Stomach (tissue), 8 donors: ENCODE measurements at regions not wholly inside any gene's neighbourhood (a gene's known extent, or its start where the extent isn't known, plus 50 kb on each side); places are given as distances from the start of the nearest gene placed in this dataset.

ENCODE experiments used
- DNase-seq, 2 donors: peaks; one replicate each; pipeline versions ENCODE4 v3.0.0 to v3.0.0-alpha.2; 2013 to 2019
- H3K27ac ChIP-seq, 5 donors: fragments of 200-600 bp in 4 of 5; sonication (generic) in 4 of 5; one replicate each; pipeline ENCODE4 v1.5.1; 2013 to 2019; ENCODE audit warnings: mild to moderate bottlenecking in 1 of 5, moderate library complexity in 1 of 5
- H3K27me3 ChIP-seq, 3 donors: fragments of 200-600 bp; sonication (generic); one replicate each; pipeline ENCODE4 v1.5.1; 2017 to 2019; ENCODE audit warnings: mixed run types in 1 of 3
- H3K36me3 ChIP-seq, 4 donors: fragments of 200-600 bp; sonication (generic); 1 replicate in 3 of 4; 2 replicates in 1 of 4; pipeline ENCODE4 v1.5.1; 2016 to 2019
- H3K4me1 ChIP-seq, 4 donors: fragments of 200-600 bp; sonication (generic); one replicate each; pipeline ENCODE4 v1.5.1; 2016 to 2019
- H3K4me3 ChIP-seq, 4 donors: fragments of 200-600 bp; sonication (generic) in 3 of 4; one replicate each; pipeline ENCODE4 v1.5.1; 2016 to 2019; ENCODE audit warnings: mild to moderate bottlenecking in 1 of 4
- H3K9me3 ChIP-seq, 4 donors: fragments of 200-600 bp; sonication (generic); one replicate each; pipeline ENCODE4 v1.5.1; 2016 to 2019
- EP300 ChIP-seq: sonication (generic); formaldehyde crosslinking; IDR thresholded peaks from one replicate; pipeline ENCODE4 v1.6.1; 2017; ENCODE audit warnings: antibody characterized with exemption
- POLR2A ChIP-seq, 4 donors: fragments of 450-650 bp; IDR thresholded peaks; one replicate each; pipeline ENCODE4 v1.6.1; 2016; ENCODE audit warnings: antibody characterized with exemption in 4 of 4, control low read depth in 2 of 4, mild to moderate bottlenecking in 1 of 4, moderate library complexity in 1 of 4
- POLR2AphosphoS5 ChIP-seq, 3 donors: sonication (generic); formaldehyde crosslinking; IDR thresholded peaks; one replicate each; pipeline ENCODE4 v1.6.1; 2016; ENCODE audit warnings: antibody characterized with exemption in 3 of 3
- WGBS, 5 donors: extraction: QIAGEN DNeasy Blood & Tissue Kit in 3 of 5; methylation state at CpG; one replicate each; pipeline versions ENCODE4 v1.1.5 to v1.1.7; 2013 to 2018; 5-methylcytosine and 5-hydroxymethylcytosine counted together
- intact Hi-C: fragments of 100-400 bp; cut with DNase I; formaldehyde crosslinking; loops from one replicate; pipeline ENCODE4 v1.15.1; 2023; ENCODE audit warnings: low total_unique reads
- TF ChIP-seq, protein P1 (sequence below), 7 experiments: fragments of 450-650 bp in 4 of 7; fragments of 200-600 bp in 3 of 7; sonication (generic) in 3 of 7; IDR thresholded peaks; one replicate each; pipeline ENCODE4 v1.5.1; 2016 to 2019; ENCODE audit warnings: antibody characterized with exemption in 7 of 7, control low read depth in 2 of 7, mild to moderate bottlenecking in 1 of 7
- donor health status: healthy with polysubstance abuse.
- donor health status: Bipolar disorder and iron deficiency.
- donor health status: healthy.

DNA sequence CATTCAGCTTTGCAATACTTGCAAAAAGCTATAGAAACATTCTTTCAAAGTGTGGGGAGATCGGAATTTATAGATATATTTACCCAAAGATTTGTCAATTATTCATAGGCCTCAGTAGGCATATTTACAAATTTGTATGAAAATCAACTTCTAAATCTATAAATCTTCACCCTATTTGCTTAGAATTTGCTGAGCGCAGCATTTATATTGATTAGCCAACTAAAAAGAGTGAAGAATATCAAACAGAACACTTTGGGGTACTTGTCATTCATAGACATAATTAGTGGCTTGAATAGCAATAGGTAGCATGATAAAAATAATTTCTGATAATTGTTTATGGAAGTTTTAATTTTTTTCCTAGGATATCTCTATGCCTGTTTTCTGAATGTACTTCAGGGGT, 244.5 kb upstream of the SLC35B3 start:
- no peak overlapping the region for H3K27ac ChIP-seq
- 79 to 89% (median 85%) methylated on average over 2 of the region's 2 CpGs for WGBS, 5 donors
- no peak for DNase-seq
- H3K4me3 ChIP-seq = no peak overlapping the region
- TF ChIP-seq EP300 (no peak), POLR2AphosphoS5 (IDR thresholded peaks at IDR 0.05) (no peak), POLR2A (IDR thresholded peaks at IDR 0.05) (no peak)
- TF ChIP-seq, protein P1, sequence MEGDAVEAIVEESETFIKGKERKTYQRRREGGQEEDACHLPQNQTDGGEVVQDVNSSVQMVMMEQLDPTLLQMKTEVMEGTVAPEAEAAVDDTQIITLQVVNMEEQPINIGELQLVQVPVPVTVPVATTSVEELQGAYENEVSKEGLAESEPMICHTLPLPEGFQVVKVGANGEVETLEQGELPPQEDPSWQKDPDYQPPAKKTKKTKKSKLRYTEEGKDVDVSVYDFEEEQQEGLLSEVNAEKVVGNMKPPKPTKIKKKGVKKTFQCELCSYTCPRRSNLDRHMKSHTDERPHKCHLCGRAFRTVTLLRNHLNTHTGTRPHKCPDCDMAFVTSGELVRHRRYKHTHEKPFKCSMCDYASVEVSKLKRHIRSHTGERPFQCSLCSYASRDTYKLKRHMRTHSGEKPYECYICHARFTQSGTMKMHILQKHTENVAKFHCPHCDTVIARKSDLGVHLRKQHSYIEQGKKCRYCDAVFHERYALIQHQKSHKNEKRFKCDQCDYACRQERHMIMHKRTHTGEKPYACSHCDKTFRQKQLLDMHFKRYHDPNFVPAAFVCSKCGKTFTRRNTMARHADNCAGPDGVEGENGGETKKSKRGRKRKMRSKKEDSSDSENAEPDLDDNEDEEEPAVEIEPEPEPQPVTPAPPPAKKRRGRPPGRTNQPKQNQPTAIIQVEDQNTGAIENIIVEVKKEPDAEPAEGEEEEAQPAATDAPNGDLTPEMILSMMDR (IDR thresholded peaks at IDR 0.05) = no peak
- intact Hi-C loops = no loop called here
- no peaks in the 10 kb centered on the region for H3K27me3 ChIP-seq
- no peaks in the 10 kb centered on the region for H3K4me1 ChIP-seq
- H3K9me3 ChIP-seq = no peaks in the 10 kb centered on the region
- H3K36me3 ChIP-seq = no peaks in the 10 kb centered on the region

DNA sequence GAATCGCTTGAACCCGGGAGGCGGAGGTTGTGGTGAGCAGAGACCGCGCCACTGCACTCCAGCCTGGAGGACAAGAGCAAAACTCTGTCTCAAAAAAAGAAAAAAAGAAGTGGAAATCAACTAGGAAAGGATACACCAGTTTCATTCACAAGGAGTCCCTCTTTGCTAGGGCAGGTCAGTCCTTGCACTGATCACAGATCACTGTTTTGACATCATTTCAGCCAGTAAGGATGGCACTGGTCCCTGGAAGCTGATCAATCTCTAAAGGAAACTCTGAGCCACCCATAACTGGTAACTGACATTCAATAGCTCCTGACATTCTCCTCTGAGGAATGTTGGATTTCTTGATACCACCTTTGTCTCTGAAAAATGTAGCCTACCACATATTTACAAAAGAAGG, 243.1 kb upstream of the SLC35B3 start:
- no peaks in the 10 kb centered on the region for H3K9me3 ChIP-seq
- H3K4me3 ChIP-seq = no peak overlapping the region
- H3K36me3 ChIP-seq = no peaks in the 10 kb centered on the region
- WGBS, 5 donors = 90 to 100% (median 96%) methylated on average over 5 of the region's 5 CpGs
- no peaks in the 10 kb centered on the region for H3K27me3 ChIP-seq
- intact Hi-C loops = no loop called here
- TF ChIP-seq POLR2AphosphoS5 (IDR thresholded peaks at IDR 0.05) = no peak
- TF ChIP-seq EP300 = no peak
- TF ChIP-seq POLR2A (IDR thresholded peaks at IDR 0.05) = no peak
- TF ChIP-seq, protein P1 (IDR thresholded peaks at IDR 0.05) = no peak
- no peak for DNase-seq
- no peak overlapping the region for H3K27ac ChIP-seq
- H3K4me1 ChIP-seq = no peaks in the 10 kb centered on the region

DNA sequence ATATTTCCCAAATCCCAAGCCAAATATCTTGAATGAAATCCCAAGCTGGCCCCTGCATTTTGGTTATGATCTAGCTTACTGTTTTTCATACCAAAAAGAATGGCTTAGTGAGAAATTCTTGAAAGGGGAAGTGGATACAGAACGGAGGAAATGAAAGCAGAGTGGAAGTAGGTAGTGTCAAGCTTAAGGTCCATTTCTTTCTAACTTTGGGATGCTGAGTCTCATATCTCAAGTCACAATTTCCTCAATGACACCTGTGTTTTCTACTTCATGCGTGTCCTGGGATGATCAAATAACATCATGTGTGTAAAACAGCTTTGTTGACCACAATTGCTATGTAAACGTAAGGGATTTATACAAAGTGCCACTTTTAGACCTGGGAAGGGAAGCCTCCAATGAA, 238.8 kb upstream of the SLC35B3 start:
- Histone ChIP-seq H3K9me3 (no peaks in the 10 kb centered on the region), H3K36me3 (no peaks in the 10 kb centered on the region), H3K27me3 (no peaks in the 10 kb centered on the region), H3K4me1 (no peaks in the 10 kb centered on the region), H3K4me3 (no peak overlapping the region), H3K27ac (no peak overlapping the region)
- TF ChIP-seq POLR2A (IDR thresholded peaks at IDR 0.05) = no peak
- TF ChIP-seq, protein P1 (IDR thresholded peaks at IDR 0.05) = no peak
- no peak for TF ChIP-seq POLR2AphosphoS5 (IDR thresholded peaks at IDR 0.05)
- TF ChIP-seq EP300 = no peak
- intact Hi-C loops = no loop called here
- 74 to 85% (median 81%) methylated on average over 3 of the region's 3 CpGs for WGBS, 5 donors
- no peak for DNase-seq

DNA sequence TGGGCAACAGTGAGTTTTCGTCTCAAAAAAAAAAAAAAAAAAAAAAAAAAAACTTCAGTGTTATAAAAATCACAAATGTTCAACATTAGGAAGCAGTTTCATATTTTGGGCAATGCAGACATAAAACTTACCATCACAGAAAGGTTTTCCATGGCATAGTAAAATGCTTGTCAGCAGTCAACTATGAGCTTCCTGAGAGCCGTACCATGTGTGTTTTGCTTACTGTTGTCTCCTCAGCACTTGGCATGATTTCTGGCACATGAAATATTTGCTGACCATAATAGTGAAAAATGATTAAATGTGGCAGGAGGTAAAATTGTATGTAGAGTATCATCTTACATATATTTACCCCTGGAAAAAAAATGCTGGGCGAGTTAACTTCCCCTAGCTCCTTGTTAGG, 237.5 kb upstream of the SLC35B3 start:
- Histone ChIP-seq H3K27me3 (no peaks in the 10 kb centered on the region), H3K9me3 (no peaks in the 10 kb centered on the region), H3K36me3 (no peaks in the 10 kb centered on the region), H3K4me3 (no peak overlapping the region), H3K4me1 (no peaks in the 10 kb centered on the region), H3K27ac (no peak overlapping the region)
- intact Hi-C loops = no loop called here
- TF ChIP-seq POLR2A (IDR thresholded peaks at IDR 0.05) (no peak), EP300 (no peak), POLR2AphosphoS5 (IDR thresholded peaks at IDR 0.05) (no peak)
- TF ChIP-seq, protein P1 (IDR thresholded peaks at IDR 0.05) = no peak
- WGBS, 5 donors = 63 to 86% (median 85%) methylated on average over 3 of the region's 3 CpGs
- DNase-seq = no peak
